ENCODE measurements at regions not wholly inside any gene's neighbourhood (a gene's known extent, or its start where the extent isn't known, plus 50 kb on each side); places are given as distances from the start of the nearest gene placed in this dataset.
"Not testable (repeated sequence)": the region's sequence is repeated elsewhere in the genome, so short reads cannot be mapped to it uniquely, and the experiment has no call there.

GRCh38 chr12:87253157-87253556 lies 776.0 kb downstream of the C12orf50 start:
- no peak for DNase-seq (ENCODE audit: low spot score)

GRCh38 chr12:87246726-87247125 lies 782.5 kb downstream of the C12orf50 start:
- no peak for DNase-seq (ENCODE audit: low spot score)

- no peak for DNase-seq (ENCODE audit: low spot score)
Measured at GRCh38 chr12:87238466-87238865, 790.7 kb downstream of the C12orf50 start.

GRCh38 chr12:87234898-87235297 lies 794.3 kb downstream of the C12orf50 start:
- no peak for DNase-seq (ENCODE audit: low spot score)

- no peak for DNase-seq (ENCODE audit: low spot score)
Measured at GRCh38 chr12:87233671-87234070, 795.5 kb downstream of the C12orf50 start.

- no peak for DNase-seq (ENCODE audit: low spot score)
Measured at GRCh38 chr12:87231818-87232217, 797.4 kb downstream of the C12orf50 start.

- DNase-seq (ENCODE audit: low spot score): no peak
Measured at GRCh38 chr12:87230441-87230840, 798.8 kb downstream of the C12orf50 start.

- DNase-seq (ENCODE audit: low spot score): no peak
Measured at GRCh38 chr12:87227162-87227561, 802.0 kb downstream of the C12orf50 start.

- DNase-seq (ENCODE audit: low spot score): no peak
Measured at GRCh38 chr12:87217491-87217890, 811.7 kb downstream of the C12orf50 start.

GRCh38 chr12:87216436-87216835 lies 812.8 kb downstream of the C12orf50 start:
- DNase-seq (ENCODE audit: low spot score): no peak

GRCh38 chr12:87202189-87202588 lies 827.0 kb downstream of the C12orf50 start:
- no peak for DNase-seq (ENCODE audit: low spot score)

- DNase-seq (ENCODE audit: low spot score): no peak
Measured at GRCh38 chr12:87201598-87201997, 827.6 kb downstream of the C12orf50 start.

GRCh38 chr12:87200289-87200979 lies 828.8 kb downstream of the C12orf50 start:
- no peak for DNase-seq (ENCODE audit: low spot score)

GRCh38 chr12:87198181-87198580 lies 831.0 kb downstream of the C12orf50 start:
- no peak for DNase-seq (ENCODE audit: low spot score)

GRCh38 chr12:87196321-87196720 lies 832.9 kb downstream of the C12orf50 start:
- no peak for DNase-seq (ENCODE audit: low spot score)

- DNase-seq (ENCODE audit: low spot score): not testable (repeated sequence)
Measured at GRCh38 chr12:87194389-87194788, 834.8 kb downstream of the C12orf50 start.

GRCh38 chr12:87185367-87185766 lies 843.8 kb downstream of the C12orf50 start:
- DNase-seq (ENCODE audit: low spot score): no peak

- no peak for DNase-seq (ENCODE audit: low spot score)
Measured at GRCh38 chr12:87182696-87183233, 846.4 kb downstream of the C12orf50 start.

- no peak for DNase-seq (ENCODE audit: low spot score)
Measured at GRCh38 chr12:87171356-87171755, 857.8 kb downstream of the C12orf50 start.

GRCh38 chr12:87169010-87169409 lies 860.2 kb downstream of the C12orf50 start:
- no peak for DNase-seq (ENCODE audit: low spot score)

GRCh38 chr12:87165733-87166375 lies 863.3 kb downstream of the C12orf50 start:
- no peak for DNase-seq (ENCODE audit: low spot score)

- DNase-seq (ENCODE audit: low spot score): no peak
Measured at GRCh38 chr12:87163122-87163521, 866.1 kb downstream of the C12orf50 start.

- no peak for DNase-seq (ENCODE audit: low spot score)
Measured at GRCh38 chr12:87160848-87161601, 868.2 kb downstream of the C12orf50 start.
